ENCODE measurements at regions not wholly inside any gene's neighbourhood (a gene's known extent, or its start where the extent isn't known, plus 50 kb on each side); places are given as distances from the start of the nearest gene placed in this dataset.
"Not testable (repeated sequence)": the region's sequence is repeated elsewhere in the genome, so short reads cannot be mapped to it uniquely, and the experiment has no call there.

DNA sequence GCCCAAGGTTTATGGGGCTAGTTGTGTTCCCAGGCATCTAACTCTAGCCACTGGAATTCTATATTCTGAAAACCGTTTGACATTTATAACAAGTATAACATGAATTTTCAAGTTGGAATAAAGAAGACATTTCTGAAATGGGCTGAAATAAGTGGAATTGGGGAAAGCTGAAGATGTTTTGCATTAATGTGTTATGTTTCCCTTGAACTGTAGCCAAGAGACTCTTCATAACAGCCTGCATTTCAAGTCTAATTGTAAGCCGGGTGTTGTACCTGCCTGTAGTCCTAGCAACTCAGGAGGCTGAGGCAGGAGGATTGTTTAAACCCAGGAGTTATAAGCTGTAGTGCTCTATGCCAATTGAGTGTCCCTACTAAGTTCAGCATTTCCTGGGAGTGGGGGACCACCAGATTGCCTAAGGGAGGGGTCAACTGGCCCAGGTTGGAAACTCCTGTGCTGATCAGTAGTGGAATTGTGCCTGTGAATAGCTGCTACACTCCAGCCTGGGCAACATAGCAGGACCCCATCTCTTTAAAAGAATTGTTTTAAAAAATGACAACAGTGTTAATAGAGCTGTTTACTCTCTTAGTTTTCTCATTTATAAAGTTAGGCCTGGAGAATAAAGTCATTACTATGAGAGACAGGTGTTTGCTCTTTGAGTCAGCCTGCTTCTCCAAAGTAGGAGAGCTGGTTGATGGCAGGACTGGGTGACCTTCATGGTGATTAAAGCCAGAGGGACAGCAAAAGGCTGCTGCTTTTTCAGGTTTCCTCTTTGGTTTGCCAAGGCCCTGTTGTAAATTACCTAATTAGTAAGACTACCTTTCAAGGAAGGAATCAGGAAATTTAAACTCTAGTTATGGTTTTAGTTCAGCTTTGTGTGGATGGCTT lies 483.6 kb upstream of the RGS6 start:
- DNase-seq: no peak

DNA sequence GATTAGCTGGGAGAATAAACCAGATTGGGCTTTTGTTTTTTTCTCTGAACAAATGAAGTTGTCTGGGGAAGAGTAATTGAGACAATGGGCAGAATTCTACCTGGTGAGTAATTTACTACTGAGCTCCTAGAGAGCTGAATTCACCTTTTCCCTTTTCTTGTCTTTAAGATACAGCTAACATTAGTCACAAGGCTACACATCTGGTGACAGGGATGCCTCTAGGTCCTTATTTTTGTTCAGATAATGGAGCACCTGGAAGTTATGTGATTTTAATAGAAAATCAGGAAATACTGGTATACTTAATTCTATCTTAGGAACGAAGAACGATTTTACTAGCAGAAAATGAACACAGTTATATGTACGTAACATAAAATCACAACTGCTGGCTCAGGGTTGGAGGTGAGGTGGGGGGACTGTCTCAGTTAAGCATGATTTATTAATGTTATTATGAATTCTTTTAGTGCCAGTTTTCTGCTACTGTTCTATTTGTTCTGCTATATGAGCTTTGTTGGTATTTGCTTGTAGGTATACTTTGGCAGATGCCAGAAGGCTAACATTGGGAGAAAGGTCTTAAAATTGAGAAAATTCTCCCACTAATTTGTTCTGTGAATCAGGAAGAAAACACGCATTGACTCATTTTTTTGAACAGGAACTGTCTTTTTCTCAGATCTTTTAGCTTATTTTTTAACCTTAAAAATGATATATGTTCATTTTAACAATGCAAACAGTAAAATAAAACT lies 482.7 kb upstream of the RGS6 start:
- no peak for DNase-seq

GRCh38 chr14:71451501-71451900 lies 480.7 kb upstream of the RGS6 start:
- no peak for DNase-seq

- no peak for DNase-seq
Observed at GRCh38 chr14:71452539-71452938, 479.7 kb upstream of the RGS6 start.

GRCh38 chr14:71452987-71453386 lies 479.2 kb upstream of the RGS6 start:
- no peak for DNase-seq

DNA sequence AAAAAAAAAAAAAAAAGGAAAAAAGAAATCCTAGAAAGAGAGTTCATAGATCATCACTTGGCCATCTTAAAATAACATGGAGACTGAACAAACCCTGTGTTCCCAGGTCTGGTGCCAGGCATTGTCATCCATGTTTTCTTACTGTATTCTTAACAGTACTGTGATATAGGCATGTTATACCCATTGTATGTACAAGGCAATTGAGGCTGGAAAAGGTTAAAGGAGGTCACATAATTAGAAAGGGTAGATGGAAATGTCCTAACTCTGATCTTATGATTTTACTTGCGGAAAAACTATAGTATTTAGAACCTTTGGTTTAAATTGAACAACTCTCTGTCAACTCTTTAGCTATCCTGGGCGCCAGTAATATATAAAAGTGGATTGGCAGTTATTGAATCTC lies 478.2 kb upstream of the RGS6 start:
- no peak for DNase-seq

DNA sequence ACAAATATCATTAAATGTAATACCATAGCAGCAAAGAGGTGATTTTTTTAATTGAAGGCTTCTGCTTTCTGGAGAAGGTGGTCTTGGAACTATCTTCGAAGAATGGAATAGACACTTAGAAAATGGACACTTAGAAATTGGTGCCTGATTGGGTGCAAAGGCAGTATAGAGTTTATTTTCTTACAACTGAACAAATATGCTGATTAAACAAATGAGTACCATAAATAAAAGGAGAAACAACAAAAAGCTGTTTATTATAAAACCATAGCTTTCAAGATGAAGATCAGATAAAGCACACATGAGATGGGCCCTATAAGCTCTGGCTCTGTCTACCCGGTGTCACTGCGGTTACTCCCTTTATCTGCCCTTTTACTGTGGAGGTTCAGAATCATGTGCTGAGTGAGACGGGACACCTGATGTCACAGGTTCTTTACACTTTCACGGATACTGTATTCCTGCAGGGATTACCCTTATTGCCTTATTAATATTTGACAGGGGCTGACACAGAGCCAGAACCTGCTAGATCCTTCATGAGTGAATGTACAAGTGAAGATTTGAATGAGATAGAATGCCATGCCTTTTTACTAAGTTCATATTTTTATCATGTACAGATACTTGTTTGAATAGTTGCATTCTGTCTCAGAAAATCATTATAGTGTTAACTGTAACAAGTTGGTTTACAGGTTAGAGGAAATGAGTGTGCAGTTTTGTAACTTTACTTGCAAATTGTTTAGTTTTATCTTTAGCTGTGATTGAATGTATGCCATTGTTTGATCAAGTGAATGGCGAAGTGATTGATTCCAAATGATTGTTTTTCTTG lies 477.5 kb upstream of the RGS6 start:
- no peak for DNase-seq

DNA sequence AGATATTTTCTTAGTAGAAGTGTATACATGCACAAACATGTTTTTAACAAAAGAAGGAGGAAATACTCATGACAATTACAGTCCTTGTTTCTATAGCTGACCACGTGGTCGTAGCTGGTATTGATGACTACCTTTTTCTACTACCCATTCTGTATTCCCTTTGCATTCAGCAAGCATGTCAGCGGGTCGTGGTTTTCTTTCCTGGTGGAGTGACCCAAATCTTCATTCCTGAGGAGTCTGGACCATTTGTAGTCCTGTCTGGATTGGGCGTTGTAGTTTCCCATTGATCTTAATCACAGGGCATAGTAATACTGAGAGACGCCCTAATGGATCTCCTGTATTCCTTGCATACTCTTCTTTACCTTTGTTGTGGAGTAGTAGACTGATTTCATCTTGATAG lies 472.1 kb upstream of the RGS6 start:
- no peak for DNase-seq

DNA sequence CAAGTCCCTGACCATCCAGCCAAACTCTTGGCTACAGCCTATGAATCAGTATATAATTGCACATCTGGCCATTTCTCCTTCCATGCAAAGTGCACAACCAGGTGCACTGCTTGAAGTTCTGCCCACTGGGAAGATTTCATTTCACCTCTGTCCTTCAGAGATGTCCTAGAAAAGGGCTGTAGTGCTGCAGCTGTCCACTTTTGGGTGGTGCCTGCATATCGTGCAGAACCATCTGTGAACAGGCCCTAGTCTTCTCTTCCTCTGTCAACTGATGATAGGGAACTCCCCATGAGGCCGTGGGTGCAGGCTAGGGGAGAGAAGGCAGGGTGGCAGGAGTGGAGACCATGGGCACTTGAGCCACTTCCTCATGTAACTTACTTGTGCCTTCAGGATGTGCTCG lies 470.6 kb upstream of the RGS6 start:
- DNase-seq: not testable (repeated sequence)

DNA sequence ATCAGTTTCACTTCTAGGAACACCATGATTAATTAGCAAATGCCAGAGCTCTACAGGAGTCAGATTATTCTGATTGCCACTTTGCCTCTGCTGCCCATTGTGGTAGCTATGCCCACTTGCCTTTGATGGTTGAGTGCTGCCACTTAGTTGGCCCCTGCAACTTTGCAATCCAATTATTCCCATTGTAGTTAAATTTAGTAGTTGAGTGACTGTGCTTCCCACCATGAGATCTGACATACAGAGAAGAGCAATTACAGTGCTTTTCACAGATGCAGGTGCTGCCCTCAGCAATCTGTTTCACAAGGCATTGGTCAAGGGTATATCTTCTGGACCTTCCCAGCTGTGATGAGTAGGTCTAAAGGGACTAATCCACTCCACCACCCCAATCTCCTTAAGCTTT lies 468.4 kb upstream of the RGS6 start:
- DNase-seq: no peak

GRCh38 chr14:71464840-71465239 lies 467.4 kb upstream of the RGS6 start:
- DNase-seq: no peak

GRCh38 chr14:71465316-71465715 lies 466.9 kb upstream of the RGS6 start:
- no peak for DNase-seq

GRCh38 chr14:71466251-71466650 lies 466.0 kb upstream of the RGS6 start:
- DNase-seq: no peak

DNA sequence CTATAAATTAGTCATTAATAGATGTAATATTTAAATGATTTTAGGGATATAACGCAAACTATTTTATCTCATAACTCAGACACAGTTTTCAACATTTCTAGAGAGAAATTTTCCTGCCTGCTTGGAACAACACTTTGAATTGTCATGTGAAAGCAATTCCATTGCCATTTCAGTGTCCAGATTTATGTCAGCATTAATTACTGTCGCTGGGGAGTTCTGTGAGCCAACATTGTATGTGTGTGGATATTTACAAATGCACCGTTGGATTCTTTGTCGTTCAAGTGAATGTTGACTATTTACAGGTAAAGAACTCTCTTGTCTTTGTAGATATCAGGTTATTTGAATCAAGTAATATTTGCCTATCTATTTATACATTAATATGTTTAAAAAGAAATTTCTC lies 465.3 kb upstream of the RGS6 start:
- DNase-seq: no peak

DNA sequence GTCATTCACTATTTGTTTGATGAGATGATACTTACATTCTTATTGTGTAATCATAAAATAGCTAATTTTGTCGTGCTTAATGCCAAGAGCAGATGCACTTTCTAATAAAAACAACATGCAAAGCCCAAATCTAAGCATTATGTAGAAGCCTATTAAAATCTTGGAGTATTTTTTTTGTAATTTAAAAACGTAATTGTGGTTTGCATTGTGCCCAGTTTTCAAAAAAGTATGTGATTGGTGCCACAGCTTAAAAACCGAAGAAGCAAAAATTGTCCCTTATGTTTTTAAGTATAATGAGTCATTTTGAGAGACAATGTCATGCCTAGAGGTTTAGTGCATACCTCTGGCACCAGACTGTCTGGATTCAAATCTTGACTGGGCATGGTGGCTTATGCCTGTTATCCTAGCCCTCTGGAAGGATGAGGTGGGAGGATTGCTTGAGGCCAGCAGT lies 464.8 kb upstream of the RGS6 start:
- no peak for DNase-seq

DNA sequence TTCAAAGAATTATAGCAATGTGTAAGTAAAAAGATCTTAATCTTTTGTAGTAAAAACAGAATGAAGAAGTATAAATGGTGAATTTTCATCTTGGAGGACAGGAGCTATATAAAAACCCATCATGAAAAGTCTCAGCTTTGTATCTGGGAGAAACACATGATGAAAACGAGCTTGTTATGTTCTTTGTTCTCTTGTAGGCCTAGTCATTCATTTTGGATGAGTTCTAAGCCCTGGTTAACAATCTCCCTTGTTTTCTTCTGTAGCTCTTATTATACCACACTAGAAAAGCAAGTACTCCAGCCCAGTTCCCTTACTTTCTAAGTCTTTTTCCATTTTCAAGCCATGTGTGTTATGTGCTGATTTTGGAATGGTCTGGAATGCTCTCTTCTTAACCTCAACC lies 463.5 kb upstream of the RGS6 start:
- DNase-seq: no peak

GRCh38 chr14:71469643-71470335 lies 462.4 kb upstream of the RGS6 start:
- DNase-seq: no peak

DNA sequence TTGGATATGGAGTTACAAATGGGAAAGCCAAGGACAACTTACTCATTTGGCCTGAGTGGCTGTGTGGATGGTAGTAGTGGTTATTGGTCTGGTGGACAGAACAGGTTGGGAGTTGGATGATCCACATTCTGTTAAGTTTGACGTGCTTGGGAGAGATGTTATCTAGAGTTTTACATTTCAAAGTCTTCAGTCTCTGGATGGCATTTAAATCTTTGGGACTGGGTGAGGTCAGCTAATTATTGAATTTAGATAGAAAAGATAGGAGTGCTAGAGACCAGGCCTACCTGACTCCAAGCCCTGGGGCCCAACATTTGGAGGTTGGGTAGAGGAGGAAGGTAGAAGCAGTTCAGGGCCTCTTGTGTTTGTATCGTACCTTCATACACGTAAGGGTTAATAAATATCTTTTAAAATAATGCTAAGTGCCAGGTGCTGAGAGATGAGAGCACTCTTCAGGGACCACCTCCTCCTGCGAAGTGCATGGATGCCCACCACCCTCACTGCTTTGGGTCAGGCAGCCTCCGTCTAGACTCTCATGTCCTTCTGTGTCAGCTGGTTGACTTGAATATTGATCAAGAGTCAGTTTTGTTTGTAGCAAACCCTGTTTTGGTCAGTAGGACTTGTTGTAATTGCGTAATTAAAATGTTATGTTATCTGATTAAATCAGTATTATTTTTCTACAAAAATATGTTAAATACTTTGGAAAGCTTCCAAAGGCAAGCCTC lies 460.4 kb upstream of the RGS6 start:
- DNase-seq: no peak

- no peak for DNase-seq
Observed at GRCh38 chr14:71472356-71473340, 459.6 kb upstream of the RGS6 start.

- no peak for DNase-seq
Observed at GRCh38 chr14:71473843-71474242, 458.4 kb upstream of the RGS6 start.
